ENCODE measurements at regions not wholly inside any gene's neighbourhood (a gene's known extent, or its start where the extent isn't known, plus 50 kb on each side); places are given as distances from the start of the nearest gene placed in this dataset.

GRCh38 chr11:133618544-133618943 lies 86.2 kb upstream of the OPCML start:
- Histone ChIP-seq H3K27me3 (ENCODE audit: control insufficient read depth, insufficient read depth, low read length) (no peaks in the 10 kb centered on the region; the same call in 1 of the 2 replicates), H3K36me3 (replicated peaks; ENCODE audit: control insufficient read depth, insufficient read depth, low read length) (no peaks in the 10 kb centered on the region), H3K4me3 (ENCODE audit: insufficient read depth, low read depth, low read length) (no peak overlapping the region)
- DNase-seq: peak; percentile 50

GRCh38 chr11:133608496-133608895 lies 76.2 kb upstream of the OPCML start:
- H3K36me3 ChIP-seq (replicated peaks; ENCODE audit: control insufficient read depth, insufficient read depth, low read length): no peaks in the 10 kb centered on the region
- no peak overlapping the region for H3K4me3 ChIP-seq (ENCODE audit: insufficient read depth, low read depth, low read length)
- DNase-seq: no peak
- no peaks in the 10 kb centered on the region for H3K27me3 ChIP-seq (ENCODE audit: control insufficient read depth, insufficient read depth, low read length)

- no peak overlapping the region for H3K4me3 ChIP-seq (ENCODE audit: insufficient read depth, low read depth, low read length)
- no peaks in the 10 kb centered on the region for H3K27me3 ChIP-seq (ENCODE audit: control insufficient read depth, insufficient read depth, low read length)
- no peak for DNase-seq
- H3K36me3 ChIP-seq (replicated peaks; ENCODE audit: control insufficient read depth, insufficient read depth, low read length): no peaks in the 10 kb centered on the region
Measured at GRCh38 chr11:133606124-133606523, 73.8 kb upstream of the OPCML start.

- Histone ChIP-seq H3K4me3 (ENCODE audit: insufficient read depth, low read depth, low read length) (no peak overlapping the region), H3K36me3 (replicated peaks; ENCODE audit: control insufficient read depth, insufficient read depth, low read length) (no peaks in the 10 kb centered on the region)
Measured at GRCh38 chr11:133605482-133605881, 73.2 kb upstream of the OPCML start.

GRCh38 chr11:133601641-133602040 lies 69.3 kb upstream of the OPCML start:
- Histone ChIP-seq H3K27me3 (ENCODE audit: control insufficient read depth, insufficient read depth, low read length) (no peaks in the 10 kb centered on the region), H3K36me3 (replicated peaks; ENCODE audit: control insufficient read depth, insufficient read depth, low read length) (no peaks in the 10 kb centered on the region), H3K4me3 (ENCODE audit: insufficient read depth, low read depth, low read length) (no peak overlapping the region)
- DNase-seq: no peak

More at GRCh38 chr11:133605482-133605881, 73.2 kb upstream of the OPCML start:
- DNase-seq: peak; percentile 16
- no peaks in the 10 kb centered on the region for H3K27me3 ChIP-seq (ENCODE audit: control insufficient read depth, insufficient read depth, low read length)

- no peaks in the 10 kb centered on the region for H3K27me3 ChIP-seq (ENCODE audit: control insufficient read depth, insufficient read depth, low read length)
- H3K36me3 ChIP-seq (replicated peaks; ENCODE audit: control insufficient read depth, insufficient read depth, low read length): no peaks in the 10 kb centered on the region
- no peak for DNase-seq
- H3K4me3 ChIP-seq (ENCODE audit: insufficient read depth, low read depth, low read length): no peak overlapping the region
Measured at GRCh38 chr11:133600786-133601185, 68.5 kb upstream of the OPCML start.

GRCh38 chr11:133600306-133600705 lies 68.0 kb upstream of the OPCML start:
- H3K4me3 ChIP-seq (ENCODE audit: insufficient read depth, low read depth, low read length): no peak overlapping the region
- no peaks in the 10 kb centered on the region for H3K27me3 ChIP-seq (ENCODE audit: control insufficient read depth, insufficient read depth, low read length)
- no peak for DNase-seq
- no peaks in the 10 kb centered on the region for H3K36me3 ChIP-seq (replicated peaks; ENCODE audit: control insufficient read depth, insufficient read depth, low read length)

- Histone ChIP-seq H3K36me3 (replicated peaks; ENCODE audit: control insufficient read depth, insufficient read depth, low read length) (no peaks in the 10 kb centered on the region), H3K4me3 (ENCODE audit: insufficient read depth, low read depth, low read length) (no peak overlapping the region), H3K27me3 (ENCODE audit: control insufficient read depth, insufficient read depth, low read length) (no peaks in the 10 kb centered on the region)
- DNase-seq: peak; percentile 45
Measured at GRCh38 chr11:133598906-133599305, 66.6 kb upstream of the OPCML start.

GRCh38 chr11:133597236-133597635 lies 64.9 kb upstream of the OPCML start:
- no peak overlapping the region for H3K4me3 ChIP-seq (ENCODE audit: insufficient read depth, low read depth, low read length)
- H3K36me3 ChIP-seq (replicated peaks; ENCODE audit: control insufficient read depth, insufficient read depth, low read length): no peaks in the 10 kb centered on the region
- no peaks in the 10 kb centered on the region for H3K27me3 ChIP-seq (ENCODE audit: control insufficient read depth, insufficient read depth, low read length)
- no peak for DNase-seq

GRCh38 chr11:133595998-133596590 lies 63.8 kb upstream of the OPCML start:
- no peaks in the 10 kb centered on the region for H3K27me3 ChIP-seq (ENCODE audit: control insufficient read depth, insufficient read depth, low read length)
- H3K4me3 ChIP-seq (ENCODE audit: insufficient read depth, low read depth, low read length): no peak overlapping the region
- no peak for DNase-seq
- H3K36me3 ChIP-seq (replicated peaks; ENCODE audit: control insufficient read depth, insufficient read depth, low read length): no peaks in the 10 kb centered on the region

GRCh38 chr11:133593036-133593435 lies 60.7 kb upstream of the OPCML start:
- no peak for DNase-seq
- Histone ChIP-seq H3K27me3 (ENCODE audit: control insufficient read depth, insufficient read depth, low read length) (no peaks in the 10 kb centered on the region), H3K4me3 (ENCODE audit: insufficient read depth, low read depth, low read length) (no peak overlapping the region), H3K36me3 (replicated peaks; ENCODE audit: control insufficient read depth, insufficient read depth, low read length) (no peaks in the 10 kb centered on the region)

GRCh38 chr11:133586903-133587517 lies 54.7 kb upstream of the OPCML start:
- no peak for DNase-seq
- Histone ChIP-seq H3K36me3 (replicated peaks; ENCODE audit: control insufficient read depth, insufficient read depth, low read length) (no peaks in the 10 kb centered on the region), H3K4me3 (ENCODE audit: insufficient read depth, low read depth, low read length) (no peak overlapping the region), H3K27me3 (ENCODE audit: control insufficient read depth, insufficient read depth, low read length) (no peaks in the 10 kb centered on the region)

- no peak for DNase-seq
- H3K27me3 ChIP-seq (ENCODE audit: control insufficient read depth, insufficient read depth, low read length): no peaks in the 10 kb centered on the region; the same call in 1 of the 2 replicates
- H3K4me3 ChIP-seq (ENCODE audit: insufficient read depth, low read depth, low read length): no peak overlapping the region
- H3K36me3 ChIP-seq (replicated peaks; ENCODE audit: control insufficient read depth, insufficient read depth, low read length): no peaks in the 10 kb centered on the region
Measured at GRCh38 chr11:133582750-133583149, 50.4 kb upstream of the OPCML start.

GRCh38 chr11:133582326-133582725 lies 50.0 kb upstream of the OPCML start:
- no peaks in the 10 kb centered on the region for H3K36me3 ChIP-seq (replicated peaks; ENCODE audit: control insufficient read depth, insufficient read depth, low read length)
- DNase-seq: no peak
- no peak overlapping the region for H3K4me3 ChIP-seq (ENCODE audit: insufficient read depth, low read depth, low read length)
- no peaks in the 10 kb centered on the region; the same call in 1 of the 2 replicates for H3K27me3 ChIP-seq (ENCODE audit: control insufficient read depth, insufficient read depth, low read length)

Data from H7 (cell line).